ENCODE measurements at regions not wholly inside any gene's neighbourhood (a gene's known extent, or its start where the extent isn't known, plus 50 kb on each side); places are given as distances from the start of the nearest gene placed in this dataset.
"Not testable (repeated sequence)": the region's sequence is repeated elsewhere in the genome, so short reads cannot be mapped to it uniquely, and the experiment has no call there.

DNA sequence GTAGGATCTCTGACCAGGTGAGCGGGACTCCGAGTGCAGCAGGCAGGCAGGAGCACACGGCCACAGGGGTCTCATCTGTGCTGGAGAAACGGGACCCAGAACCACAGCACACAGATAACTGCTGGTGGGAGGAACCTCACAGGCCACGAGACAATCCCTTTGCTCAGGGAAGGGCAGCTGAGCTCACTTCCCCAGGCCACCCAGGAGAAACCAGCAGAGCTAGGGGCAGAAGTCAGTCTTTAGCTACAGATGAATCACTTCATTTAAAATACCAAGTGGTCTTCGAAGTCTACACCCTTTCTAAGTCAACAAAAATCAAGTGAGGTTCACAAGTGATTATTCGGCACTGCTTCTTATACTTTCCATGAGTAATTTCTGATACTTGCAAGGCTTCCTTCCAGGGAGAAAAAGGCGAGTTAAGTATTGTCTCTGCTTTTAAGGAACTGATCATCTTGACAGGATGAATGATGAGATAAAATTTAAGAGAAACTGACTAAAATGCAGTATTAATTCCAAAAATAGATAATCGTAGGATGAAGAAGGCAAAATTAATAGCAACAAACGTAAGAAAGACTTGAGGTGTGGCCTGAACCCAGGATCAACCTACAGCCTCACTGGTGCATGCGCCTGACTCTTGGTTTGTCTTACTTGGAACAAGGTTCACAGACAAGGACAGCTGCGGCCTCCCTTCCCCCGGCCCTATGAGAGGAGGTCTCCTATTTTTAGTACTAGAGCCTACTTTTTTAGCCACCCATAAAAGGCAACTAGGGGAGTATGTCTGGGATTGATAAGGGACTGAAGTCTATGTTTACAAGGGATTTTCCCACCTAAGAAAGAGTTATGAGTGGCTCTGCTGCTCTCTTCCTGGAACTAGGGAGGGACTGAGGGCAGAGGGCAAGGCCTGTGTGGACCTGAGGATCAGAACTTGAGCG lies 233.6 kb downstream of the TTLL2 start:
- H3K27ac ChIP-seq = no peak overlapping the region
- H3K36me3 ChIP-seq = no peaks in the 10 kb centered on the region
- intact Hi-C loops (cut with DNase I) = no loop called here
- ATAC-seq (no peak), DNase-seq (no peak)
- H3K9me3 ChIP-seq = peaks cover 3% of the 10 kb centered on the region
- no peaks in the 10 kb centered on the region for H3K27me3 ChIP-seq (ENCODE audit: low read depth)
- TF ChIP-seq CTCF (IDR thresholded peaks at IDR 0.05) = no peak
- no peaks in the 10 kb centered on the region for H3K4me1 ChIP-seq
- no peak overlapping the region for H3K4me3 ChIP-seq

GRCh38 chr6:167559675-167560479 lies 235.0 kb downstream of the TTLL2 start:
- H3K27ac ChIP-seq = no peak overlapping the region
- H3K27me3 ChIP-seq (ENCODE audit: low read depth) = no peaks in the 10 kb centered on the region
- no peak for TF ChIP-seq CTCF (IDR thresholded peaks at IDR 0.05)
- H3K4me1 ChIP-seq = no peaks in the 10 kb centered on the region
- intact Hi-C loops (cut with DNase I) = no loop called here
- no peak for ATAC-seq
- DNase-seq = no peak
- H3K4me3 ChIP-seq = no peak overlapping the region
- H3K36me3 ChIP-seq = no peaks in the 10 kb centered on the region
- peaks cover 3% of the 10 kb centered on the region for H3K9me3 ChIP-seq

- DNase-seq = no peak
- Histone ChIP-seq H3K4me3 (no peak overlapping the region), H3K27ac (no peak overlapping the region), H3K36me3 (no peaks in the 10 kb centered on the region), H3K9me3 (peaks cover 3% of the 10 kb centered on the region), H3K27me3 (ENCODE audit: low read depth) (no peaks in the 10 kb centered on the region), H3K4me1 (peaks cover 6% of the 10 kb centered on the region)
- intact Hi-C loops (cut with DNase I) = no loop called here
- no peak for TF ChIP-seq CTCF (IDR thresholded peaks at IDR 0.05)
- ATAC-seq = no peak
Observed at GRCh38 chr6:167560673-167561569, 236.0 kb downstream of the TTLL2 start.

GRCh38 chr6:167562862-167563261 lies 238.0 kb downstream of the TTLL2 start:
- ATAC-seq; H3K27ac ChIP-seq; H3K27me3 ChIP-seq (ENCODE audit: low read depth); H3K36me3 ChIP-seq; DNase-seq; H3K4me3 ChIP-seq; H3K9me3 ChIP-seq; intact Hi-C loops (cut with DNase I): not testable (repeated sequence)
- peaks cover 16% of the 10 kb centered on the region for H3K4me1 ChIP-seq

DNA sequence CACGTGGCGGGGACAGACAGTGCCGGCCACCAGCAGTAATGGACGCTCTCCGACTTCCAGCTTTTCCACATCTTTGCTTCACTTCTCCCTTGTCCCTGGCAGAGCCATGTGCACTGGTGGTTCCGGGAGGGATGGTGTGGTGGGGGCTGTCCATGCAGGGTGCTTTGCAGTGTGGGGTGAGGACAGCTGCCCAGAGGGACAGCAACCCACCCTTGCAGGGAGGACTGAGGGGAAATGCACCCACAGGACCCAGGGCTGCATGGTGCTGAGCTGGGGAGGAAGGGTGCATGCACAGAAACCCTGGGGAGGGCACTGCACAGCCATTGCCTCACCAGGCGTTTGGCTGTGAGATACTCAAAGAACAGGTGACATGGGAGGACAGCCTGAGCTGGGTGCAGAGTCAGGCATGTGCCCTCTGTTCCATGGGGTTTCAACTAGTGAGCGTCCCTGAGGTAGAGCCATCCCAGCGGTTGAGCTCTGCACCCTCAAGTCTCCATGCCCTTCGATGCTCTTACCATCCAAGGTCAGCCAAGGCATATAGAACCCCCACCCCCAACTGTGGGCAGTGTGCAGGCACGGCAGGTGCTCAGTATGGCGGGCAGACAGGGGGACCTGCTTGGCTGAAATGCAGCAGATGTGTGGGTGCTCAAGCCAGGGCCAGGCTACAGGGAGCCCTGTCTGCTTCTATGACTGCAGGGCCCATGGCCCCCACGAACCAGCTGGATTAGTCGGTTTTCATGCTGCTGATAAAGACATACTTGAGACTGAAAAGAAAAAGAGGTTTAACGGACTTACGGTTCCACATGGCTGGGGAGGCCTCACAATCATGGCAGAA lies 239.7 kb downstream of the TTLL2 start:
- Histone ChIP-seq H3K36me3 (no peaks in the 10 kb centered on the region), H3K9me3 (no peaks in the 10 kb centered on the region), H3K27ac (peak overlapping the region; percentile 37), H3K27me3 (ENCODE audit: low read depth) (no peaks in the 10 kb centered on the region), H3K4me3 (no peak overlapping the region), H3K4me1 (peaks cover 16% of the 10 kb centered on the region)
- TF ChIP-seq CTCF (IDR thresholded peaks at IDR 0.05) = no peak
- ATAC-seq = no peak
- no peak for DNase-seq
- intact Hi-C loops (cut with DNase I) = no loop called here
